ENCODE measurements at regions not wholly inside any gene's neighbourhood (a gene's known extent, or its start where the extent isn't known, plus 50 kb on each side); places are given as distances from the start of the nearest gene placed in this dataset.

GRCh38 chr18:77859634-77860033 lies 610.0 kb downstream of the GALR1 start:
- no CpG with 5 or more reads among the region's 5 CpGs for WGBS (ENCODE audit: insufficient coverage, insufficient read length)
- Histone ChIP-seq H3K4me1 (ENCODE audit: control insufficient read depth, insufficient read depth, low read length) (no peaks in the 10 kb centered on the region; the same call in 1 of the 2 replicates), H3K9me3 (ENCODE audit: control insufficient read depth, insufficient read depth, low read length) (no peaks in the 10 kb centered on the region; the same call in 1 of the 2 replicates)

GRCh38 chr18:77862066-77862757 lies 612.6 kb downstream of the GALR1 start:
- H3K27ac ChIP-seq (ENCODE audit: low read length), result no peak overlapping the region
- H3K9me3 ChIP-seq (ENCODE audit: control insufficient read depth, insufficient read depth, low read length), result no peaks in the 10 kb centered on the region; the same call in 1 of the 2 replicates
- DNase-seq (ENCODE audit: low read depth, low spot score), result no peak
- no peak overlapping the region for H3K4me3 ChIP-seq (ENCODE audit: low read length)
- no peaks in the 10 kb centered on the region for H3K36me3 ChIP-seq (ENCODE audit: control insufficient read depth, insufficient read depth, low read length)
- no peaks in the 10 kb centered on the region; the same call in 1 of the 2 replicates for H3K4me1 ChIP-seq (ENCODE audit: control insufficient read depth, insufficient read depth, low read length)
- WGBS (ENCODE audit: insufficient coverage, insufficient read length), result no CpG with 5 or more reads among the region's 7 CpGs
- no peaks in the 10 kb centered on the region for H3K27me3 ChIP-seq (ENCODE audit: control insufficient read depth, insufficient read depth, low read length)

More at GRCh38 chr18:77859634-77860033, 610.0 kb downstream of the GALR1 start:
- Histone ChIP-seq H3K27ac (ENCODE audit: low read length) (no peak overlapping the region), H3K36me3 (ENCODE audit: control insufficient read depth, insufficient read depth, low read length) (no peaks in the 10 kb centered on the region), H3K27me3 (ENCODE audit: control insufficient read depth, insufficient read depth, low read length) (no peaks in the 10 kb centered on the region), H3K4me3 (ENCODE audit: low read length) (no peak overlapping the region)
- no peak for DNase-seq (ENCODE audit: low read depth, low spot score)

GRCh38 chr18:77865853-77866252 lies 616.2 kb downstream of the GALR1 start:
- WGBS (ENCODE audit: insufficient coverage, insufficient read length), result no CpG with 5 or more reads among the region's 11 CpGs
- Histone ChIP-seq H3K9me3 (ENCODE audit: control insufficient read depth, insufficient read depth, low read length) (no peaks in the 10 kb centered on the region), H3K27ac (ENCODE audit: low read length) (no peak overlapping the region)

GRCh38 chr18:77866351-77866750 lies 616.7 kb downstream of the GALR1 start:
- Histone ChIP-seq H3K36me3 (ENCODE audit: control insufficient read depth, insufficient read depth, low read length) (no peaks in the 10 kb centered on the region), H3K4me3 (ENCODE audit: low read length) (no peak overlapping the region), H3K4me1 (ENCODE audit: control insufficient read depth, insufficient read depth, low read length) (no peaks in the 10 kb centered on the region), H3K27ac (ENCODE audit: low read length) (no peak overlapping the region), H3K27me3 (ENCODE audit: control insufficient read depth, insufficient read depth, low read length) (no peaks in the 10 kb centered on the region), H3K9me3 (ENCODE audit: control insufficient read depth, insufficient read depth, low read length) (no peaks in the 10 kb centered on the region)
- WGBS (ENCODE audit: insufficient coverage, insufficient read length), result no CpG with 5 or more reads among the region's 8 CpGs
- no peak for DNase-seq (ENCODE audit: low read depth, low spot score)

More at GRCh38 chr18:77865853-77866252, 616.2 kb downstream of the GALR1 start:
- H3K36me3 ChIP-seq (ENCODE audit: control insufficient read depth, insufficient read depth, low read length), result no peaks in the 10 kb centered on the region
- H3K27me3 ChIP-seq (ENCODE audit: control insufficient read depth, insufficient read depth, low read length), result no peaks in the 10 kb centered on the region
- no peaks in the 10 kb centered on the region for H3K4me1 ChIP-seq (ENCODE audit: control insufficient read depth, insufficient read depth, low read length)
- no peak overlapping the region for H3K4me3 ChIP-seq (ENCODE audit: low read length)
- no peak for DNase-seq (ENCODE audit: low read depth, low spot score)

- Histone ChIP-seq H3K4me3 (ENCODE audit: low read length) (no peak overlapping the region), H3K27ac (ENCODE audit: low read length) (no peak overlapping the region), H3K4me1 (ENCODE audit: control insufficient read depth, insufficient read depth, low read length) (no peaks in the 10 kb centered on the region), H3K36me3 (ENCODE audit: control insufficient read depth, insufficient read depth, low read length) (no peaks in the 10 kb centered on the region), H3K27me3 (ENCODE audit: control insufficient read depth, insufficient read depth, low read length) (no peaks in the 10 kb centered on the region), H3K9me3 (ENCODE audit: control insufficient read depth, insufficient read depth, low read length) (no peaks in the 10 kb centered on the region)
- WGBS (ENCODE audit: insufficient coverage, insufficient read length), result no CpG with 5 or more reads among the region's 10 CpGs
- no peak for DNase-seq (ENCODE audit: low read depth, low spot score)
Measured at GRCh38 chr18:77870199-77870598, 620.6 kb downstream of the GALR1 start.

- no peak for DNase-seq (ENCODE audit: low read depth, low spot score)
- no CpG with 5 or more reads among the region's 10 CpGs for WGBS (ENCODE audit: insufficient coverage, insufficient read length)
- Histone ChIP-seq H3K36me3 (ENCODE audit: control insufficient read depth, insufficient read depth, low read length) (no peaks in the 10 kb centered on the region), H3K27ac (ENCODE audit: low read length) (no peak overlapping the region), H3K4me3 (ENCODE audit: low read length) (no peak overlapping the region), H3K4me1 (ENCODE audit: control insufficient read depth, insufficient read depth, low read length) (no peaks in the 10 kb centered on the region), H3K9me3 (ENCODE audit: control insufficient read depth, insufficient read depth, low read length) (no peaks in the 10 kb centered on the region), H3K27me3 (ENCODE audit: control insufficient read depth, insufficient read depth, low read length) (no peaks in the 10 kb centered on the region)
Measured at GRCh38 chr18:77870894-77871293, 621.2 kb downstream of the GALR1 start.

GRCh38 chr18:77872166-77872565 lies 622.5 kb downstream of the GALR1 start:
- no peaks in the 10 kb centered on the region for H3K4me1 ChIP-seq (ENCODE audit: control insufficient read depth, insufficient read depth, low read length)
- WGBS (ENCODE audit: insufficient coverage, insufficient read length), result no CpG with 5 or more reads among the region's 8 CpGs
- no peak overlapping the region for H3K4me3 ChIP-seq (ENCODE audit: low read length)
- no peak overlapping the region for H3K27ac ChIP-seq (ENCODE audit: low read length)
- no peaks in the 10 kb centered on the region for H3K9me3 ChIP-seq (ENCODE audit: control insufficient read depth, insufficient read depth, low read length)
- no peak for DNase-seq (ENCODE audit: low read depth, low spot score)
- no peaks in the 10 kb centered on the region; the same call in 1 of the 2 replicates for H3K36me3 ChIP-seq (ENCODE audit: control insufficient read depth, insufficient read depth, low read length)
- H3K27me3 ChIP-seq (ENCODE audit: control insufficient read depth, insufficient read depth, low read length), result no peaks in the 10 kb centered on the region

GRCh38 chr18:77876319-77876865 lies 626.7 kb downstream of the GALR1 start:
- Histone ChIP-seq H3K36me3 (ENCODE audit: control insufficient read depth, insufficient read depth, low read length) (no peaks in the 10 kb centered on the region; the same call in 1 of the 2 replicates), H3K27ac (ENCODE audit: low read length) (no peak overlapping the region), H3K4me3 (ENCODE audit: low read length) (no peak overlapping the region), H3K27me3 (ENCODE audit: control insufficient read depth, insufficient read depth, low read length) (no peaks in the 10 kb centered on the region), H3K4me1 (ENCODE audit: control insufficient read depth, insufficient read depth, low read length) (no peaks in the 10 kb centered on the region), H3K9me3 (ENCODE audit: control insufficient read depth, insufficient read depth, low read length) (no peaks in the 10 kb centered on the region)
- no peak for DNase-seq (ENCODE audit: low read depth, low spot score)
- no CpG with 5 or more reads among the region's 16 CpGs for WGBS (ENCODE audit: insufficient coverage, insufficient read length)

- H3K27ac ChIP-seq (ENCODE audit: low read length), result no peak overlapping the region
- H3K9me3 ChIP-seq (ENCODE audit: control insufficient read depth, insufficient read depth, low read length), result no peaks in the 10 kb centered on the region
- no peaks in the 10 kb centered on the region for H3K27me3 ChIP-seq (ENCODE audit: control insufficient read depth, insufficient read depth, low read length)
- H3K4me3 ChIP-seq (ENCODE audit: low read length), result no peak overlapping the region
- DNase-seq (ENCODE audit: low read depth, low spot score), result no peak
- H3K4me1 ChIP-seq (ENCODE audit: control insufficient read depth, insufficient read depth, low read length), result no peaks in the 10 kb centered on the region
- WGBS (ENCODE audit: insufficient coverage, insufficient read length), result no CpG with 5 or more reads among the region's 16 CpGs
- no peaks in the 10 kb centered on the region; the same call in 1 of the 2 replicates for H3K36me3 ChIP-seq (ENCODE audit: control insufficient read depth, insufficient read depth, low read length)
Measured at GRCh38 chr18:77879829-77880228, 630.2 kb downstream of the GALR1 start.

GRCh38 chr18:77884454-77884853 lies 634.8 kb downstream of the GALR1 start:
- WGBS (ENCODE audit: insufficient coverage, insufficient read length), result no CpG with 5 or more reads among the region's 5 CpGs
- Histone ChIP-seq H3K27ac (ENCODE audit: low read length) (no peak overlapping the region), H3K9me3 (ENCODE audit: control insufficient read depth, insufficient read depth, low read length) (no peaks in the 10 kb centered on the region), H3K27me3 (ENCODE audit: control insufficient read depth, insufficient read depth, low read length) (no peaks in the 10 kb centered on the region), H3K4me3 (ENCODE audit: low read length) (no peak overlapping the region), H3K4me1 (ENCODE audit: control insufficient read depth, insufficient read depth, low read length) (no peaks in the 10 kb centered on the region), H3K36me3 (ENCODE audit: control insufficient read depth, insufficient read depth, low read length) (no peaks in the 10 kb centered on the region)
- no peak for DNase-seq (ENCODE audit: low read depth, low spot score)

GRCh38 chr18:77894060-77894459 lies 644.4 kb downstream of the GALR1 start:
- WGBS (ENCODE audit: insufficient coverage, insufficient read length), result no CpG with 5 or more reads among the region's 6 CpGs
- no peak overlapping the region for H3K27ac ChIP-seq (ENCODE audit: low read length)
- DNase-seq (ENCODE audit: low read depth, low spot score), result no peak
- no peak overlapping the region for H3K4me3 ChIP-seq (ENCODE audit: low read length)
- H3K36me3 ChIP-seq (ENCODE audit: control insufficient read depth, insufficient read depth, low read length), result no peaks in the 10 kb centered on the region
- peaks cover 2% of the 10 kb centered on the region for H3K4me1 ChIP-seq (ENCODE audit: control insufficient read depth, insufficient read depth, low read length)
- no peaks in the 10 kb centered on the region for H3K27me3 ChIP-seq (ENCODE audit: control insufficient read depth, insufficient read depth, low read length)
- H3K9me3 ChIP-seq (ENCODE audit: control insufficient read depth, insufficient read depth, low read length), result no peaks in the 10 kb centered on the region
